Testis (tissue), 2 donors: ENCODE measurements at regions not wholly inside any gene's neighbourhood (a gene's known extent, or its start where the extent isn't known, plus 50 kb on each side); places are given as distances from the start of the nearest gene placed in this dataset.

Source experiments
- CTCF ChIP-seq, 3 experiments: fragments of 450-650 bp in 2 of 3; fragments of 200-600 bp in 1 of 3; sonication (generic) in 1 of 3; IDR thresholded peaks; one replicate each; pipeline ENCODE4 v1.5.1; 2016 to 2019; ENCODE audit warnings: antibody characterized with exemption in 3 of 3, mild to moderate bottlenecking in 2 of 3, moderate library complexity in 1 of 3
- POLR2A ChIP-seq: fragments of 450-650 bp; IDR thresholded peaks from one replicate; pipeline ENCODE4 v1.6.1; 2017; ENCODE audit warnings: antibody characterized with exemption, mild to moderate bottlenecking, moderate library complexity

- TF ChIP-seq CTCF (IDR thresholded peaks at IDR 0.05) (no peak), POLR2A (no peak)
Observed at GRCh38 chrX:15909605-15910004, 55.0 kb upstream of the AP1S2 start.
